ENCODE measurements at regions not wholly inside any gene's neighbourhood (a gene's known extent, or its start where the extent isn't known, plus 50 kb on each side); places are given as distances from the start of the nearest gene placed in this dataset.

DNA sequence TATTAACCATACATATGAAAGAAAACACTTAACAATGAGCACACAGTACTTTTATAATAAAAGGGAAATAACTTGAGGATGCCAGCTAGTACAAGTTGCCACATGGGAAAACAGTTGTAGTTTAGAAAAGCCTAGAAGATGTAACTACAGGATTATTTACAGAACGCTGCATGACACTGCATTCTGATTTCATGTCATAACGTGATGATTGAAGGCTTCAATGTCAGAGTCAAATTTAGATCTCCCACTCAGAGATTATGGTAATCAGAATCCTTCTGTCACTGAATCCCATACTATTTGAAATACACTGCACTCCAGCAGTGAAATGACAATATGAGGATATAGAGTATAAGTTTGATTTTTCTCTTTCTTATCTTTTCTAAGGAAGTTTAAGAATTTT lies 253.9 kb upstream of the LRRN1 start:
- TF ChIP-seq POLR2A (IDR thresholded peaks at IDR 0.05; ENCODE audit: low read length), result no peak
- TF ChIP-seq GATA1 (IDR thresholded peaks at IDR 0.05; ENCODE audit: low read depth, low read length), result no peak
